Activated B cell treated with CpG ODN at 0.5 μM for 24 hours (primary cell): ENCODE measurements at regions not wholly inside any gene's neighbourhood (a gene's known extent, or its start where the extent isn't known, plus 50 kb on each side); places are given as distances from the start of the nearest gene placed in this dataset.

Experiments used
- ATAC-seq: fragments of 200-7000 bp; cut with Tn5 transposase; one replicate; pipeline ENCODE4 v1.10.0; 2021; ENCODE audit warnings: low read depth, mild to moderate bottlenecking, moderate library complexity
- CTCF ChIA-PET: fragments of 350-600 bp; sonication (Branson Sonifier 250); formaldehyde crosslinking; loops from one replicate; lab custom pipeline; 2021; ENCODE audit warnings: antibody characterized with exemption; lab: Charles Lee
- POLR2A ChIA-PET: fragments of 350-600 bp; sonication (Branson Sonifier 250); formaldehyde crosslinking; loops from one replicate; lab custom pipeline; 2021; ENCODE audit warnings: antibody characterized with exemption; lab: Charles Lee
- DNase-seq: peaks from one replicate; pipeline ENCODE4 v3.0.0; 2022
- H3K27ac Mint-ChIP-seq: one replicate; pipeline ENCODE4 v1.8.0; 2020; ENCODE audit warnings: mixed read lengths
- H3K27me3 Mint-ChIP-seq: one replicate; pipeline ENCODE4 v1.8.0; 2021; ENCODE audit warnings: mixed read lengths
- H3K36me3 Mint-ChIP-seq: one replicate; pipeline ENCODE4 v1.8.0; 2021; ENCODE audit warnings: low read depth, mixed read lengths
- H3K4me1 Mint-ChIP-seq: one replicate; pipeline ENCODE4 v1.8.0; 2021; ENCODE audit warnings: mixed read lengths
- H3K4me3 Mint-ChIP-seq: one replicate; pipeline ENCODE4 v1.8.0; 2020; ENCODE audit warnings: mild to moderate bottlenecking, mixed read lengths
- H3K9me3 Mint-ChIP-seq: one replicate; pipeline ENCODE4 v1.8.0; 2020; ENCODE audit warnings: mixed read lengths
- CTCF ChIP-seq: fragments of 200-600 bp; IDR thresholded peaks from one replicate; pipeline ENCODE4 v1.8.0; 2022; ENCODE audit warnings: antibody characterized with exemption, mild to moderate bottlenecking
- intact Hi-C: fragments of 100-400 bp; cut with micrococcal nuclease; formaldehyde crosslinking; loops from one replicate; pipeline ENCODE4 v1.15.1; 2024

DNA sequence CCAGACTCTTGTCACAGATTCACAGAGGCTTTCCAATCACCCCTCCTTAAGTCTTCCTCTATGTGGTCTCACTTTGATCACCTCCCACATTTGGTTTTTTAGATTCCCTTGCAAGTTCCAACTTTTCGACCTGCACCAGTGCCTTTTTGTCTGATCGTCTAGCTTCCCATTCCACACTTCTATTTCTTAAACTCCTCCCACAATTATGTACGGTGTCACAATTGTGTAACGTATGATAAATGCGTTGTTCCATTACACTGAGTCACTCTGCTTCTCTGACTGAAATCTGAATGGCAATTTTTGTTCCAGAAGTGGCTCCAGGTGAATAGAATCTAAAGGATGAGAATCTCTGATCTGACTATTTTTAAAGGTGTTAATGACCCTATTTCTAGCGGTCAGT is 320.1 kb downstream of the LMX1A start:
- Mint-ChIP-seq H3K27me3 (no peaks in the 10 kb centered on the region), H3K4me1 (no peaks in the 10 kb centered on the region), H3K9me3 (no peaks in the 10 kb centered on the region), H3K36me3 (no peaks in the 10 kb centered on the region), H3K27ac (no peak overlapping the region), H3K4me3 (no peak overlapping the region)
- intact Hi-C loops: no loop called here
- ATAC-seq: no peak
- CTCF ChIA-PET: no interaction called here
- TF ChIP-seq CTCF: no peak
- no peak for DNase-seq
- POLR2A ChIA-PET: no interaction called here

- ChIA-PET POLR2A (no interaction called here), CTCF (no interaction called here)
- no peaks in the 10 kb centered on the region for H3K9me3 Mint-ChIP-seq
- H3K27ac Mint-ChIP-seq: no peak overlapping the region
- TF ChIP-seq CTCF: no peak
- intact Hi-C loops: no loop called here
- no peaks in the 10 kb centered on the region for H3K36me3 Mint-ChIP-seq
- no peak overlapping the region for H3K4me3 Mint-ChIP-seq
- DNase-seq (no peak), ATAC-seq (no peak)
- H3K27me3 Mint-ChIP-seq: no peaks in the 10 kb centered on the region
- H3K4me1 Mint-ChIP-seq: no peaks in the 10 kb centered on the region
Observed at GRCh38 chr1:165034136-165034809, 322.2 kb downstream of the LMX1A start.

- Mint-ChIP-seq H3K4me1 (no peaks in the 10 kb centered on the region), H3K4me3 (no peak overlapping the region), H3K27me3 (no peaks in the 10 kb centered on the region), H3K36me3 (no peaks in the 10 kb centered on the region), H3K27ac (no peak overlapping the region), H3K9me3 (peaks cover 2% of the 10 kb centered on the region)
- DNase-seq (no peak), ATAC-seq (no peak)
- no peak for TF ChIP-seq CTCF
- ChIA-PET CTCF (no interaction called here), POLR2A (no interaction called here)
- intact Hi-C loops: no loop called here
Observed at GRCh38 chr1:165031001-165031400, 325.5 kb downstream of the LMX1A start.

- Mint-ChIP-seq H3K9me3 (peaks cover 2% of the 10 kb centered on the region), H3K4me3 (no peak overlapping the region), H3K27ac (no peak overlapping the region), H3K36me3 (no peaks in the 10 kb centered on the region), H3K27me3 (no peaks in the 10 kb centered on the region), H3K4me1 (no peaks in the 10 kb centered on the region)
- DNase-seq (no peak), ATAC-seq (no peak)
- TF ChIP-seq CTCF: no peak
- intact Hi-C loops: no loop called here
- ChIA-PET CTCF (no interaction called here), POLR2A (no interaction called here)
Observed at GRCh38 chr1:165025805-165026204, 330.7 kb downstream of the LMX1A start.

DNA sequence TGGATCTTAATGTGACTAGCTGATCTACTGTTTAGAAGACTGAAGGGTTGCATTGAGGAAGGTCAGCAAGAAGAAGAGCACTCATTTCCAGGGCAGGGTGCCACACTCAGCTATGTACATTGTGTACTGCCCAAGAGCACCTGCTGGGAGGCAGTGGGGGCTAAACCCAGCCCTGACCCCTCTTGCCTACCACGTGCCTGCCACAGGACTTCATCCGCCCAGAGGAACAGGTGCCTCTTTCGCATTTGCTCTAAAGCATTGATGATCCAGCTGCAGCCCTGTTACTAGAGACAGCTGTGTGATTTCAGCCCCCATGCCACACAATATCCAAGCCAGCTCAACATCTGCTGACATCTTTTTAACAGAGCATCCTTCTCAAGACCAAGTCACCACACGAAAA is 341.8 kb downstream of the LMX1A start:
- Mint-ChIP-seq H3K27me3 (no peaks in the 10 kb centered on the region), H3K4me3 (no peak overlapping the region), H3K36me3 (no peaks in the 10 kb centered on the region), H3K27ac (no peak overlapping the region), H3K9me3 (peaks cover 12% of the 10 kb centered on the region), H3K4me1 (no peaks in the 10 kb centered on the region)
- ChIA-PET CTCF (no interaction called here), POLR2A (no interaction called here)
- intact Hi-C loops: no loop called here
- DNase-seq (no peak), ATAC-seq (no peak)
- no peak for TF ChIP-seq CTCF
